ENCODE measurements at regions not wholly inside any gene's neighbourhood (a gene's known extent, or its start where the extent isn't known, plus 50 kb on each side); places are given as distances from the start of the nearest gene placed in this dataset.

GRCh38 chr1:34655875-34656240, 99.0 kb upstream of the GJB5 start:
- Mint-ChIP-seq H3K27me3 (ENCODE audit: low read depth) (peaks cover 17% of the 10 kb centered on the region), H3K4me1 (peaks cover 48 to 63% of the 10 kb centered on the region in 2 experiments), H3K9me3 (no peaks in the 10 kb centered on the region), H3K27ac (peak overlapping the region in 1 of 3 experiments; percentile 74; a peak in 2 of 7 replicates), H3K4me3 (peak overlapping the region in 1 of 2 experiments; percentile 22; a peak in 1 of 5 replicates), H3K36me3 (ENCODE audit: insufficient read depth in 1 of 3, low read depth in 3 of 3) (no peaks in the 10 kb centered on the region)
- no peak overlapping the region for H4K5ac ChIP-seq (ENCODE audit: insufficient read length, low read depth, low read length)
- H3K4ac ChIP-seq (ENCODE audit: low read depth, low read length) = no peak overlapping the region
- no peak overlapping the region for H3K14ac ChIP-seq (ENCODE audit: insufficient read depth, low read length)
- WGBS (ENCODE audit: extremely low coverage, insufficient read length, low lambda C conversion rate) = no CpG with 5 or more reads among the region's 4 CpGs
- H3K56ac ChIP-seq (ENCODE audit: insufficient read length, low read depth, low read length) = no peak overlapping the region
- H2BK15ac ChIP-seq (ENCODE audit: low read depth, low read length) = no peak overlapping the region
- no peaks in the 10 kb centered on the region for H4K20me1 ChIP-seq (ENCODE audit: control insufficient read depth, insufficient read depth, insufficient read length)
- H3K18ac ChIP-seq (ENCODE audit: insufficient read length, low read depth, low read length) = no peak overlapping the region
- H2BK5ac ChIP-seq (ENCODE audit: insufficient read length, low read length) = no peak overlapping the region
- no peak overlapping the region for H2BK120ac ChIP-seq (ENCODE audit: low read depth, low read length, poor library complexity, severe bottlenecking)
- no peak overlapping the region for H3T11ph ChIP-seq (ENCODE audit: low read length)
- no peak overlapping the region for H3K9ac ChIP-seq (ENCODE audit: extremely low read depth, insufficient read length, low read length)
- no peak overlapping the region for H3K27ac ChIP-seq (ENCODE audit: insufficient read length, low read depth, low read length)
- no peaks in the 10 kb centered on the region for H3K79me2 ChIP-seq (ENCODE audit: insufficient read depth, low read length)
- TF ChIP-seq CTCF (conservative IDR thresholded peaks at IDR 0.05) = no peak
- H3K9me3 ChIP-seq (ENCODE audit: control insufficient read depth, low read depth, low read length) = no peaks in the 10 kb centered on the region
- H3K4me2 ChIP-seq (ENCODE audit: insufficient read depth, insufficient read length, low read length) = no peak overlapping the region
- H3K23me2 ChIP-seq (ENCODE audit: insufficient read length, low read depth, low read length, poor library complexity, severe bottlenecking) = no peaks in the 10 kb centered on the region
- H2AFZ ChIP-seq (ENCODE audit: low read length) = no peak overlapping the region
- no peak overlapping the region for H4K91ac ChIP-seq (ENCODE audit: insufficient read length, low read depth, low read length)
- H3K79me1 ChIP-seq (ENCODE audit: insufficient read depth, low read depth, low read length, poor library complexity, severe bottlenecking) = no peaks in the 10 kb centered on the region
- no peaks in the 10 kb centered on the region for H3K27me3 ChIP-seq (ENCODE audit: insufficient read depth, low read length)
- H2BK20ac ChIP-seq (ENCODE audit: low read depth, low read length, poor library complexity, severe bottlenecking) = no peak overlapping the region
- peaks cover 20% of the 10 kb centered on the region for H3K4me1 ChIP-seq (ENCODE audit: insufficient read depth, low read length)
- no peak overlapping the region for H2BK12ac ChIP-seq (ENCODE audit: insufficient read length, low read depth, low read length)
- no peak overlapping the region for H4K8ac ChIP-seq (replicated peaks; ENCODE audit: insufficient read length, low read depth, low read length)
- no peak for DNase-seq
- H3K23ac ChIP-seq (ENCODE audit: insufficient read length, low read depth, low read length) = no peak overlapping the region
- no peak overlapping the region for H2AK5ac ChIP-seq (ENCODE audit: insufficient read length, low read length)

All from H9 (cell line).